ENCODE measurements at regions not wholly inside any gene's neighbourhood (a gene's known extent, or its start where the extent isn't known, plus 50 kb on each side); places are given as distances from the start of the nearest gene placed in this dataset.
"Not testable (repeated sequence)": the region's sequence is repeated elsewhere in the genome, so short reads cannot be mapped to it uniquely, and the experiment has no call there.

GRCh38 chr6:27804851-27805250, 107.3 kb downstream of the OR2B2 start:
- no peak for DNase-seq

DNA sequence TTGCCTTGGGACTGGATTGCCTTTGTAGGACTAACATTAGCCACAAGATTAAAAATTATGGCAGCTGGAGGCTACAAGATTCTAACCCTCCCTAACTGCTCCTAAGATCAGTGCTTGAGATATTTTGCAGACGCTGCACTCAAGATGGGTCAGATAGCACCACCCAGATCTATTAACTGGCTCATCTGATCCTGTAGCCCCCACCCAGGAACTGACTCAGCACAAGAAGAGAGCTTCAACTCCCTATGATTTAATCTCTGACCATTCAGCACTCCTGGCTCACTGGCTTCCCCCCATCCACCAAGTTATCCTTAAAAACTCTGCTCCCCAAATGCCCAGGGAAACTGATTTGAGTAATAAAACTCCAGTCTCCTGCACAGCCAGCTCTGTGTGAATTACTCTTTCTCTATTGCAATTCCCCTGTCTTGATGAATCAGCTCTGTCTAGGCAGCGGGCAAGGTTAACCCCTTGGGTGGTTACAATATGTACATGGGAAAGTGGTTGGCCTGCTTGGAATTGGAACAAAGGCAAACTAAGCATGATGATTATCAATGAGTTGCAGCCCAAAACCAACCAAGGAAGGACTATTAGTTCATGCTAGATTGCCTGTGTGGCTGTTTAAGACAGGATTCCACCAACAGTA, 111.3 kb downstream of the OR2B2 start:
- DNase-seq: no peak

DNA sequence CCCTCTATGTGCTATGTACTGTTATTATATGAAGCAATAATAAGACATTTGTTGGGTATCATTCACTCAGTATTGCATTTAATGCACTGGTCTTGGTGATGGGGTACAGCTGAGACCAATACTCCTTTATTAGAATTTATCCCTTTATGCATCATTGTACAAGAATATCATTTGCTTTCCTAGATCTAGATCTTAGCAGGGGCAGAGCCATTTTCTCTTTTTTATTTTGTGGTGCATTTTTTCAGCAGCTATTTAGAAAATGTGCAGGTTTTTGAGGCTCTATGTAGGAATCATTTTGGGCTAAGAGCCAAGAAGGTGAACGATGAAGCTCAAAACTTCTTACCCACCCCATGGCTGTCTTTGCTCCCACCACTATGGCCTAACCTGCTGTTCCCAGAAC, 114.2 kb downstream of the OR2B2 start:
- DNase-seq: no peak

GRCh38 chr6:27796736-27797481, 115.3 kb downstream of the OR2B2 start:
- DNase-seq: not testable (repeated sequence)

DNA sequence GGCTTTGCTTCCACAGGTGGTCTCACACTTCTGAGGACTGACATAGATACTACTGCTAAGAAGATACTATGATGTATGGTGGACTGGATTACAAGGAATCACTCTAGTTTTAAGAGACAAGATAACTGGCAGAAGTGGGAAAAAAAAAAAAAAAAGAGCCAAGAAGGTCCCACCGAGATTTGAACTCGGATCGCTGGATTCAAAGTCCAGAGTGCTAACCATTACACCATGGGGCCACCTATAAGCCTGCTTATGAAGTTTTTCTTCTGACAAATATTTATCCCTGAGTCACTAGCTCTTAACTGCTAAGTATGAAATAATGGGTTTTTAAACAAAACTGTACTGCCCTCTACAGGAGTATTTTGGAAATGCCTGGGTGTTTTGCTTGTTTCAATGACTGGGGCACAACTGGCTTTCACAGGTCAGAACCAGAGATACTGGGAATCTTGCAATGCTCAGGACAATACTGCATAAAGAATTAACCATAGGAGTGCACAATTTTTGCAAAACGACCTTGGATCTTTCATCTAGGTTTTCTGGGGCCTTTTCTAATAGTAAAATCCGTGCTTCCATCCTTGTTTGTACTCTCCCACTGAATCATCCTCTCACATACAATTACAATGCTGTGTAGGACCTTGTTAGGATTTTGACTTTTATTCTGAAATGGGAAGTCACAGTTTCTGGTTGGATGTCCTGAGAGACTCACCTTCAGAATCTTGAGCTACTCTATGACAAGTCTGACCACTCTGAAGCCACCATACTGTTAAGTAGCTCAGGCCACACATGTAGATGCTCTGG, 116.3 kb downstream of the OR2B2 start:
- DNase-seq: peak; percentile 62 to 90

- no peak for DNase-seq
Observed at GRCh38 chr6:27791182-27791943, 120.8 kb downstream of the OR2B2 start.

DNA sequence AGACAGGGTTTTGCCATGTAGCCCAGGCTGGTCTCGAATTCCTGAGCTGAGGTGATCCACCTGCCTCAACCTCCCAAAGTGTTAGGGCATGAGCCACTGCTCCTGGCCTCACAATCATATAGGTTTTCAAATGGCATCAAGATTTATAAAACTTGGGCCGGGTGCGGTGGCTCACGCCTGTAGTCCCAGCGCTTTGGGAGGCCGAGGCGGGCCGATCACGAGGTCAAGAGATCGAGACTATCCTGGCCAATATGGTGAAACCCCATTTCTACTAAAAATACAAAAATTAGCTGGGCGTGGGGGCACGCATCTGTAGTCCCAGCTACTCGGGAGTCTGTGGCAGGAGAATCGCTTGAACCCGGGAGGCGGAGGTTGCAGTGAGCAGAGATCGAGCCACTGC, 123.8 kb downstream of the OR2B2 start:
- DNase-seq: not testable (repeated sequence)

DNA sequence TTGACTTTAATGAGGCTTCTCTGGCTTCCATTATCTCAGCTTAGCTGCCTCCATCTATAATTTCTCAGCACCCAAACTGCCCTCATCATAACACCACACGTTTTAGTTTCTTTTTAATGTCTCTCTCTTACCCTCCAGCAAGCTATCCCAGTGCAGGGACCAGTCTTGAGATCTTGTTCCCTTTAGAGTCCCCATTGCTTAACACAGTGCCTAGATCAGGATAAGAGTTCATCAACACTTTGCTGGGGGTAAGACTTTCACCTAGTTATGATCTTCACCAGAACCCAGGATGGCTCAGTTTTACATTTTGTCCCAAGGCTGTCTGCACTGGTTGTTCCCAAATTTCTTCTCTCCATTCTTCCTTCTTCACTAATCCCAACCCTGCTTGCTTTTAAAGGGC, 126.1 kb downstream of the OR2B2 start:
- DNase-seq: no peak

DNA sequence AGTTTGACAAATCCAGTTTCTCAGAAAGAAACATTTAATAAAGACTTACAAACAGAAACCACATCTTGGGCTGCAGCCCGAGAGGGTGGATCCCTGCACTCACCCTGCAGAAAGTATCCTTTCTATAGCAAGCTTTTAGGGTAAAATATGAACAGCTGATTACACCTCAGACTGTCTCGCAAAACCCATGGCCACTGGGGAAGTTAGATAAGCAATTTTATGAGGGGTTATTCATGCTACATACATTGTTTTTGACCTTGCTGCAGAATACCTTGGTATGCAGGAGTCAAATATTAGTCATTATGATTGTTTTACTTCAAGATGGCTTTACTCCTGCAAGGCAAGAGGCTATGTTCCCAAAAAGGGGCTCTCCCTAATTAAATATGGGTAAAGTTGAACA, 126.9 kb downstream of the OR2B2 start:
- DNase-seq: no peak

DNA sequence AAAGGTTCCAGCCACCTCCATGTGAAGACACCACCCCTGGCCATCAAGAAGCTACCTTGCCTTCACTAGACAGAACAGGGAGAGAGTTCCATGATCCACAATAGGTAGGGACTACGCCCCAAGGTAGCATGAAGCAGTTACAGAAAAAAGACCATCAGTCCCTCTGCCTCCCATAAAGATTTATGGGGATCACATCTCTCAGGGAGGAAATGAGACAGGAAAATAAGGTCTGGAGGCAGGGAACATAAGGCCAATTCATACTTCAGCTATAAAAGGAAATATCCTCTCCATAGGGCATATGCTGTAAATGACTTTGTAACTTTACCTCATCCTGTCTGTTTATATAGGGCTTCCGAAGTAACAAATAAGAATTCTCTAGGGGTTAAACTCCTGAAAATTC, 129.4 kb downstream of the OR2B2 start:
- no peak for DNase-seq

GRCh38 chr6:27778625-27779417, 133.4 kb downstream of the OR2B2 start:
- DNase-seq: no peak

- peak in 1 of 2 donors; percentile 31 for DNase-seq
Observed at GRCh38 chr6:27777614-27778355, 134.4 kb downstream of the OR2B2 start.

DNA sequence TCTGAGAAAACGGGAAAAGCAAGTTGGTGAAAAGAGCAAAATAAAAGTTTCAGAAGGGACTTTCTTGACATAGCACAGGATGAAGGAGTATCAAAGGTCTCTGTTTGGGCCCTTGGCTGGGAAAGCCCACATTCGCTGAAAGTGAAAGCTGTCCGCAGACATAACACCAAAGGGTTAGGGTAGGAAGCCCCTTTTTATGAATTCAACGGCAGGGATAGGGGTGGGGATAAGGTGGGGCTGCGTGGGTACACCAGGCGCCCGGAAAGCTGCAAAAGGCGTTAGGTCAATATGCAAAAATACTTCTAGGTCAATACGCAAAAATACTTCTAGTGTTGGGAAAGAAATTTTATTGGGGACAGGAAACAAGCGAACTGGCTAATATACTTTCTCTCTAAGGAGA, 135.1 kb downstream of the OR2B2 start:
- DNase-seq: no peak

DNA sequence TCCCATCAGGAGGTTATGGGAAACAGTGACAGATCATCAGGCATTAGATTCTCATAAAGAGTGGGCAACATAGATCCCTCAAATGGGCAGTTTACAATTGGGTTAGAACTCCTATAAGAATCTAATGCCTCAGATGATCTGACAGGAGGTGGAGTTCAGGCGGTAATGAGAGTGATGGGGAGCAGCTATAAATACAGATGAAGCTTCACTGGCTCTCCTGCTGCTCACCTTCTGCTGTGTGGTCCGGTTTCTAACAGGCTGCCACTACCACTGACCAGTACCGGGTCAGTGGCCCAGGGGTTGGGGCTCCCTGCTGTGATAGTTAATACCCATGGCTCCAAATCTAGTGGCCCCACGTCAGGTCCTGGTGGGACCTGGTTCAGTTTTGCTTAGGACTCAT, 135.7 kb downstream of the OR2B2 start:
- no peak for DNase-seq

DNA sequence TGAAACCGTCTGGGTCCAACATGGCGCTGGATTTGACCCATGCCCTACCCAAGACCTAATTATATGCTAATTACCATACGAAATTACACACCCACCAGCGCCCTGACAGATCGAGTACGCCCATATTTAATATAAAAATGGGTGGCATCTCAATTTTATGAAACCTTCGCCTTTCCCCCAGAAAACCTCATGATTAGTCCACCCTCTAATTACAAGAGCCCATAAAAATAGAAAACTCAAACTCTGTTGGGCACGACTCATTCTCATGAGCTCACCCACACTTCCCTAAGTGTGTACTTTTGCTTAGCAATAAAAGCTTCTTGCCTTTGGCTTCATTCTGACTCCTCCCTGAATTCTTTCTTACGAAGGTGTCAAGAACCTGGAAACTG, 136.4 kb downstream of the OR2B2 start:
- no peak for DNase-seq

GRCh38 chr6:27775138-27775795, 136.9 kb downstream of the OR2B2 start:
- DNase-seq: not testable (repeated sequence)

DNA sequence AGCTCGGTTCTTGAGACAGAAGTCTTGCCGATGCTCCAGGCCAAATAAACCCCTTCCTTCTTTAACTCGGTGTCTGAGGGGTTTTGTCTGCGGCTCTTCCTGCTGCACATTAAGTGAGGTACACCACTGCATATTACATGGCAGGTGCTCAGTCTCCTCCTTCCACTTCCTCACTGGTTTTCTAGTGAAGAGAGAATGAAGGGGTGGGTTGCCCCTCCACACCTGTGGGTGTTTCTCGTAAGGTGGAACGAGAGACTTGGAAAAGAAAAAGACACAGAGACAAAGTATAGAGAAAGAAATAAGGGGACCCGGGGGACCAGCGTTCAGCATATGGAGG, 138.0 kb downstream of the OR2B2 start:
- not testable (repeated sequence) for DNase-seq

- DNase-seq: not testable (repeated sequence)
Observed at GRCh38 chr6:27773542-27774263, 138.5 kb downstream of the OR2B2 start.

- DNase-seq: peak; percentile 85 to 89
Observed at GRCh38 chr6:27772261-27773001, 139.8 kb downstream of the OR2B2 start.

GRCh38 chr6:27771235-27771634, 141.0 kb downstream of the OR2B2 start:
- no peak for DNase-seq

Data from CD4-positive, alpha-beta T cell treated with Interferon alpha-2 for 1 hour (primary cell).